ENCODE measurements at regions not wholly inside any gene's neighbourhood (a gene's known extent, or its start where the extent isn't known, plus 50 kb on each side); places are given as distances from the start of the nearest gene placed in this dataset.

DNA sequence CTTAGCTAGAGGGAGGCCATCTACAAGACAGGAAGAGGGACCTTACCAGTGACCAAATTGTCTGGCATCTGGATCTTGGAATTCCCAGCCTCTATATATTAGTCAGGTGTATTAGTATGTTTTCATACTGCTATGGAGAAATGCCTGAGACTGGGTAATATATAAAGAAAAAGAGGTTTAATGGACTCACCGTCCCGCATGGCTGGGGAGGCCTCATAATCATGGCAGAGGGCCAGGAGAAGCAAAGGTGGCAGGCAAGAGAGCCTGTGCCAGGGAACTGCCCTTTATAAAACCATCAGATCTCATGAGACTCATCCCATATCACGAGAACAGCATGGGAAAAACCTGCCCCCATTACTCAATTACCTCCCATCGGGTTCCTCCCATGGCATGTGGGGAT, 500.2 kb downstream of the SHISA9 start:
- TF ChIP-seq CTCF (IDR thresholded peaks at IDR 0.05; ENCODE audit: extremely low read depth in 1 of 2, insufficient read depth in 1 of 2, low read depth in 1 of 2, low read length in 2 of 2) (no peak), GATA2 (IDR thresholded peaks at IDR 0.05; ENCODE audit: insufficient read depth, insufficient read length, low read depth, low read length) (no peak), EZH2 (IDR thresholded peaks at IDR 0.05; ENCODE audit: borderline replicate concordance, low read depth, low read length, severe bottlenecking) (no peak), POLR2AphosphoS5 (IDR thresholded peaks at IDR 0.05; ENCODE audit: insufficient read depth, low read depth, low read length) (no peak), JUN (IDR thresholded peaks at IDR 0.05; ENCODE audit: borderline replicate concordance, insufficient read depth, insufficient read length, low read depth) (no peak), POLR2A (IDR thresholded peaks at IDR 0.05; ENCODE audit: low read depth, low read length) (no peak), MAX (IDR thresholded peaks at IDR 0.05; ENCODE audit: insufficient read depth, insufficient read length) (no peak), FOS (IDR thresholded peaks at IDR 0.05; ENCODE audit: borderline replicate concordance, insufficient read depth, low read length) (no peak), MYC (IDR thresholded peaks at IDR 0.05; ENCODE audit: low read depth, low read length) (no peak)

All from endothelial cell of umbilical vein (primary cell).